AG04449 (cell line): ENCODE measurements at regions not wholly inside any gene's neighbourhood (a gene's known extent, or its start where the extent isn't known, plus 50 kb on each side); places are given as distances from the start of the nearest gene placed in this dataset.
"Not testable (repeated sequence)": the region's sequence is repeated elsewhere in the genome, so short reads cannot be mapped to it uniquely, and the experiment has no call there.

Source experiments
- CTCF ChIA-PET: fragments of 350-600 bp; formaldehyde crosslinking; extraction: SDS; loops from one replicate; lab custom pipeline; 2021; ENCODE audit warnings: antibody characterized with exemption; lab: Yijun Ruan, JAX
- POLR2A ChIA-PET: fragments of 400-600, 350-600 bp; formaldehyde crosslinking; extraction: SDS; loops from one replicate; lab custom pipeline; 2020; ENCODE audit warnings: antibody characterized with exemption, inconsistent platforms; lab: Yijun Ruan, JAX
- DNase-seq: peaks from one replicate; pipeline ENCODE4 v3.0.0-alpha.2; 2010; ENCODE audit warnings: low read depth, low spot score
- H3K4me3 ChIP-seq: 2 replicates; pipeline ENCODE4 v1.5.1; 2011; ENCODE audit warnings: low read depth, mild to moderate bottlenecking, control low read depth, low read length
- TF ChIP-seq, protein P1 (sequence below): IDR thresholded peaks from one replicate; pipeline ENCODE4 v1.5.1; 2011; ENCODE audit warnings: mild to moderate bottlenecking, moderate library complexity, low read length, control low read depth, inconsistent platforms; ENCODE audit not compliant: insufficient read depth; ENCODE audit errors: missing control alignments

DNA sequence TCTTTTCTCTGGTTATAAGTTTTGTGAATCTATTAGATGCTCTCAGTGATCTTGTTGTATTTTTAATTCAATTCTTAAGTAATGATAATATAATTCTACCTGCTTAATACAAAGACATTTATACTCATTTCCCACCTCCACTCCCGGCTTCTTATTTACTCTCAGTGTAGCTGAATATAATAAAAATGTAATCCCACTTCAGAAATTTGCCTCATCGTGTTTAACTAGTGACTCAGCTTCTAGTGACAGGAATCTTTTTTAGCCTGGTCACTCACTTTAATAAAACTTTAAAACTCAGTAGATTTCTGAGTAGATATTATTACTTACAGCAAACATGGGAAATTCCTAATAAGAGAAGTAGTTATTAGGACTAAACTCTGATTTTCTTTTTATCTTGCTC, 1506.2 kb upstream of the LRRTM3 start:
- no peak for DNase-seq
- ChIA-PET CTCF (no interaction called here), POLR2A (no interaction called here)
- no peak overlapping the region for H3K4me3 ChIP-seq
- TF ChIP-seq, protein P1, sequence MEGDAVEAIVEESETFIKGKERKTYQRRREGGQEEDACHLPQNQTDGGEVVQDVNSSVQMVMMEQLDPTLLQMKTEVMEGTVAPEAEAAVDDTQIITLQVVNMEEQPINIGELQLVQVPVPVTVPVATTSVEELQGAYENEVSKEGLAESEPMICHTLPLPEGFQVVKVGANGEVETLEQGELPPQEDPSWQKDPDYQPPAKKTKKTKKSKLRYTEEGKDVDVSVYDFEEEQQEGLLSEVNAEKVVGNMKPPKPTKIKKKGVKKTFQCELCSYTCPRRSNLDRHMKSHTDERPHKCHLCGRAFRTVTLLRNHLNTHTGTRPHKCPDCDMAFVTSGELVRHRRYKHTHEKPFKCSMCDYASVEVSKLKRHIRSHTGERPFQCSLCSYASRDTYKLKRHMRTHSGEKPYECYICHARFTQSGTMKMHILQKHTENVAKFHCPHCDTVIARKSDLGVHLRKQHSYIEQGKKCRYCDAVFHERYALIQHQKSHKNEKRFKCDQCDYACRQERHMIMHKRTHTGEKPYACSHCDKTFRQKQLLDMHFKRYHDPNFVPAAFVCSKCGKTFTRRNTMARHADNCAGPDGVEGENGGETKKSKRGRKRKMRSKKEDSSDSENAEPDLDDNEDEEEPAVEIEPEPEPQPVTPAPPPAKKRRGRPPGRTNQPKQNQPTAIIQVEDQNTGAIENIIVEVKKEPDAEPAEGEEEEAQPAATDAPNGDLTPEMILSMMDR = no peak

DNA sequence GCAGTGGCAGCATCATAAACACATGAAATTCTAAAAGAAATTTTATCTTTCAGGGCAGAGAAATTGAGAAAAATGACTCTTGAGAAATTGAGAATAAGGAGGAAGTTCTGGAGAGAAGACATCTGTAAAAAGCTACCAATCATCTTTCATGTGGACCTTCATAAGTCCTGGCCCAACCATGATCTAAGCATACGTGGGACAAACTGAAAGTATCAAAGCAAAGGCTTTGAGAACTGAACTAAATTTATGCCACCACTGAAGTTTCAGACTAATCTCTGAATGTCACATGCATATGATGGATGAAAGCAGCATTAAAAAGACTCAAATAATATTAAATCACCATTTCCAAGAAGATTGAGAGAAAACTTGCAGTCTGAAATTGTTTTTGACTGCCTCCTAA, 1502.8 kb upstream of the LRRTM3 start:
- ChIA-PET POLR2A (no interaction called here), CTCF (no interaction called here)
- TF ChIP-seq, protein P1 = no peak
- no peak for DNase-seq
- no peak overlapping the region for H3K4me3 ChIP-seq

DNA sequence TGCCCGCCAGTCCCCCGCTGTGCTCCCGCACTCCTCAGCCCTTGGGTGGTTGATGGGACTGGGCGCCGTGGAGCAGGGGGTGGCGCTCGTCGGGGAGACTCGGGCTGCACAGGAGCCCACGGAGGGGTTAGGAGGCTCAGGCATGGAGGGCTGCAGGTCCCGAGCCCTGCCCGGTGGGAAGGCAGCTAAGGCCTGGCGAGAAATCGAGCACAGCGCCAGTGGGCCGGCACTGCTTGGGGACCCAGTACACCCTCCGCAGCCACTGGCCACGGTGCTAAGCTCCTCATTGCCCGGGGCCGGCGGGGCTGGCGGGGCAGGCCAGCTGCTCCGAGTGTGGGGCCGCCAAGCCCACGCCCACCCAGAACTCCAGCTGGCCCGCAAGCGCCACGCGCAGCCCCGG, 1496.5 kb upstream of the LRRTM3 start:
- DNase-seq, CTCF ChIA-PET, POLR2A ChIA-PET, H3K4me3 ChIP-seq: not testable (repeated sequence)

DNA sequence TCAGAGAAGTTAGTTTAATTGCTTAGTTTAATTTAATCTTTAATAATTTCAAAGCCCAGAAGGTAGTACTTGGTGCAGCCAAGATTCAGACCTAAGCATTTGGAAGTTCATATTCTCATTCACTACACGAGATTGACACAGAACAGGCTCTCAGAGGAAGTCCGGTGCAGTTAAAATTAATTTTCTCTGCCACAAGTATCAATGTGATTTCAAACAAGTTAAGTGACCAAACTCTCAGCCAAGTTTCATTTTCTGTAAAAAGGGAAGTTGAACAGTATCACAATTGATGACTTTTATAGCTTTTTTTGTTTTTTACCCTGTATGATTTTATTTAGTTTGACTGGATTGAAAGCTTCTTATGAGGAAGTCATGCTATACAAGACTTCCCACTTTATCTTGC, 1494.9 kb upstream of the LRRTM3 start:
- ChIA-PET POLR2A (no interaction called here), CTCF (no interaction called here)
- H3K4me3 ChIP-seq = no peak overlapping the region
- TF ChIP-seq, protein P1 = no peak
- DNase-seq = no peak

DNA sequence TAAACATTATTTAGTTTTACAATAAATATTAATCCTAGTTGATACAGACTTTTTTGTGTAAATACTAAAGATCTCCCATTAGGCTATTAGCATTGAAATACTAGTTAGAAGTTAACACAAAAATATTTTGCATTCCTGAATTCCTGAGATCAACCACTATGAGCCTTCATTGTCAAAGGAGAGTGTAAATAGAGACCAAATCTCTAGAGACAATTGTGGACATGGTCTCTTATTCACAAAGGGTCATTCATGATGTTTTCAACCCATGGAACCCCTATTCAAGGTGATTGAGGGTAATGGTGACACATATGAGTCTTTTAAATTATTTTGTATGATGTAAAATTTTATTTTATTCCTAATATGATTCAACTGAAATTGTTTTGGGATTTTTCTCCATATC, 1454.8 kb upstream of the LRRTM3 start:
- CTCF ChIA-PET = no interaction called here
- DNase-seq = no peak
- POLR2A ChIA-PET = no interaction called here
- no peak overlapping the region for H3K4me3 ChIP-seq
- TF ChIP-seq, protein P1 = no peak

DNA sequence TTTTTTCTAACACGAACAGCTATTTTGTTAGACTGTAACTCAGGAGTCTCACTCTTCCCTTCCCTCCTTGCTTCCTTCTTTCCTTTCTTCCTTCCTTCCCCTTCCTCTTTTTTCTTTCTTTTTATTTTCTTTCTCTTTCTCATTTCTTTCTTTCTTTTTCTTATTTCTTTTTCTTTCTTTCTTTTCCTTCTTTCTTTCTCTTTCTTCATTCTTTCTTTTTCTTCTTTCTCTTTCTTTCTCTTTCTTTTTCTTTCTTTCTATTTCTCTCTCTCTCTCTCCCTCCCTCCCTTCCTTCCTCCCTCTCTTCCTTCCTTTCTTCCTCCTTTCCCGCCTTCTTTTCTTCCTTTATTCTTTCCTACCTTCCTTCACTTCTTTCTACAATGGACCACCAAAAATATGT, 1443.0 kb upstream of the LRRTM3 start:
- no peak for DNase-seq
- POLR2A ChIA-PET = no interaction called here
- H3K4me3 ChIP-seq = no peak overlapping the region
- TF ChIP-seq, protein P1 = no peak
- CTCF ChIA-PET = no interaction called here

DNA sequence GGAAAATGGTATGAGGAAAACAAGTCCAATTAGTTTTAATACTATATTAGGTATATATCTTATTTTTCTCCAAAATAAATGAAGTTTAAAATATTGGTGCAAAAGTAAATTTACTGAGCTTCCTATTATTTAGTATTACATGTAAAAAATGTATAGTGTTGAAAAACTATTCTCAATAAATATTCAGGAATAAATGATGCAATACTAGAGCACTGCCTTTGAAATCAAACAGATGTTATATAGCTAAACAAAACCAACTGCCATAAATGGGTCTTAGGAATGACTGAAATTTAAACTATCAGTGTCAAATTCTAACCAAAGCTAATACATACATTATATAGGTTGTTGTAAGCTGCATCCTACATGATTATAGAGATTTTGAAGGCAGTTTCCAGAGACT, 1434.0 kb upstream of the LRRTM3 start:
- POLR2A ChIA-PET = no interaction called here
- DNase-seq = no peak
- CTCF ChIA-PET = no interaction called here
- no peak overlapping the region for H3K4me3 ChIP-seq
- TF ChIP-seq, protein P1 = no peak
